Effector memory CD8-positive, alpha-beta T cell (primary cell): ENCODE measurements at regions not wholly inside any gene's neighbourhood (a gene's known extent, or its start where the extent isn't known, plus 50 kb on each side); places are given as distances from the start of the nearest gene placed in this dataset.

ENCODE experiments used
- ATAC-seq: fragments of 150-1000 bp; cut with Tn5 transposase; replicated peaks from 2 replicates; pipeline ENCODE4 v1.10.0; 2021; ENCODE audit warnings: mild to moderate bottlenecking, moderate library complexity
- DNase-seq, 3 experiments: peaks; one replicate each; pipeline ENCODE4 v3.0.0; 2021
- H3K27ac Mint-ChIP-seq, 2 donors: one replicate each; pipeline ENCODE4 v1.8.0; 2022; ENCODE audit warnings: mild to moderate bottlenecking in 2 of 2, mixed read lengths in 2 of 2, moderate library complexity in 2 of 2
- H3K27me3 Mint-ChIP-seq, 2 donors: one replicate each; pipeline ENCODE4 v1.8.0; 2022; ENCODE audit warnings: mixed read lengths in 2 of 2
- H3K36me3 Mint-ChIP-seq: one replicate; pipeline ENCODE4 v1.8.0; 2022; ENCODE audit warnings: mild to moderate bottlenecking, moderate library complexity, mixed read lengths; ENCODE audit not compliant: insufficient read depth
- H3K4me1 Mint-ChIP-seq, 2 donors: one replicate each; pipeline ENCODE4 v1.8.0; 2022; ENCODE audit warnings: low read depth in 2 of 2, mixed read lengths in 2 of 2
- H3K4me3 Mint-ChIP-seq, 2 donors: one replicate each; pipeline ENCODE4 v1.8.0; 2022; ENCODE audit warnings: mild to moderate bottlenecking in 2 of 2, mixed read lengths in 2 of 2, moderate library complexity in 2 of 2
- H3K9me3 Mint-ChIP-seq, 2 donors: one replicate each; pipeline ENCODE4 v1.8.0; 2022; ENCODE audit warnings: mixed read lengths in 2 of 2

DNA sequence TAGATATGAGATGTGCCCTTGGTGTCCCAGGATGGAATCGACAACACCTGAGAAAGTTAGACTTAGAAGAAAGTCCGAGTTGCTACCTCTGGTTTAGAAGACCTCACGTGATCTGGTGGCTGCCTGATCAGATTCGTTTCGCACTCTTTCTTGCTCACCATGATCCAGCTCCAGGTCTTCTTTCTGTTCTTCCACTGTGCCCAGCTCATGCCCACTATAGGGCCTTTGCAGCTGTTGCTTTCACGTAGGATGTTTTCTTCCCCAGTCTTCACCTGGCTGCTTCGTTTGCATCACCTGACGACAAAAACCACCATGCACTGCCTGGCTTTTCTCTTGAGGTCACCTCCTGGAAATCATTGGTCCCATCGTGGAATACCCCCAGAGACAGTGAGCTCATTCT, 311.1 kb downstream of the PRDM2 start:
- no peak overlapping the region for H3K27ac Mint-ChIP-seq
- H3K27me3 Mint-ChIP-seq = peaks cover 4 to 6% of the 10 kb centered on the region in 2 donors
- no peaks in the 10 kb centered on the region for H3K9me3 Mint-ChIP-seq
- DNase-seq (no peak), ATAC-seq (no peak)
- H3K4me1 Mint-ChIP-seq = no peaks in the 10 kb centered on the region
- H3K4me3 Mint-ChIP-seq = no peak overlapping the region
- peaks cover 3% of the 10 kb centered on the region for H3K36me3 Mint-ChIP-seq

DNA sequence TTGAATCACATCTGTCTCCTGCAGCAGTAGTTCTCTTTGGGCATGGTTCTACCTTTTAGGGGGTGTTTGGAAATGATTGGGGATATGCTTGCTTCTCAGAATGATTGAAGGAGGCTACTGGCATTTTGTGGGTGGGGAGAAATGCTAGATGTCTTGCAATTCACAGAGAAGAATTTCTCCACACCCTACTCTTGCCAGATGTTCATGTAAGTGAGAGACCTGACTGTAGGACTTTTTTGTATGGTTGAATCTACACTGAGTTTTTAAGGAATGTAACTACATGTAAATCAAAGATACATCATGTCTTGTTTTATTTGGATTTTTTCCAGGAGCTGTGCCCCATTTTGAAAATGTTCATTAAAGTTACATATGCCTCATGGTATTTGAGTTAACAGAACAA, 311.9 kb downstream of the PRDM2 start:
- ATAC-seq (no peak), DNase-seq (no peak)
- peaks cover 3% of the 10 kb centered on the region for H3K36me3 Mint-ChIP-seq

DNA sequence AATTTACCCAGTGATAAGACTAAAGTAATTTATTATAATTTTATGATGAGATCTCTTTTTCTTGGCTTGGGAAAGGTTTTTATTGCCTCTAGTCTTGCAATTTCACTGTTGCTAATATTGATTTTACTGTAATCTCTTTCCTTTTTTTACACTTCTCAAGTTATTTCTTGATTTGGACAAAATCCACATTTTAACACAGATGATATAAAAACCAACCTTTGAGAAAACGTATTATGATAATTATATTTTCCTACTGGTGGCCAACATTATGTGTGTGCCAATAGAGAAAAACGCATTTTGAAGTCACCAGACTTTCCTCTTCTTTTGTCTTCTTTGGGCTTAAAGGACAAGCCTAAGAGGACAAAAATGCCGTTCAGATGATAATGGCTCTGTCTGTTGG, 314.9 kb downstream of the PRDM2 start:
- no peak overlapping the region for H3K4me3 Mint-ChIP-seq
- no peak overlapping the region for H3K27ac Mint-ChIP-seq
- peaks cover 0 to 3% of the 10 kb centered on the region in 2 donors for H3K9me3 Mint-ChIP-seq
- no peaks in the 10 kb centered on the region for H3K4me1 Mint-ChIP-seq
- ATAC-seq (no peak), DNase-seq (no peak)
- H3K27me3 Mint-ChIP-seq = peaks cover 19 to 29% of the 10 kb centered on the region in 2 donors
- no peaks in the 10 kb centered on the region for H3K36me3 Mint-ChIP-seq

More for the DNA sequence above, 311.9 kb downstream of the PRDM2 start:
- H3K9me3 Mint-ChIP-seq = no peaks in the 10 kb centered on the region
- H3K27me3 Mint-ChIP-seq = peaks cover 6% of the 10 kb centered on the region in 2 donors
- H3K27ac Mint-ChIP-seq = no peak overlapping the region
- no peak overlapping the region for H3K4me3 Mint-ChIP-seq
- no peaks in the 10 kb centered on the region for H3K4me1 Mint-ChIP-seq

DNA sequence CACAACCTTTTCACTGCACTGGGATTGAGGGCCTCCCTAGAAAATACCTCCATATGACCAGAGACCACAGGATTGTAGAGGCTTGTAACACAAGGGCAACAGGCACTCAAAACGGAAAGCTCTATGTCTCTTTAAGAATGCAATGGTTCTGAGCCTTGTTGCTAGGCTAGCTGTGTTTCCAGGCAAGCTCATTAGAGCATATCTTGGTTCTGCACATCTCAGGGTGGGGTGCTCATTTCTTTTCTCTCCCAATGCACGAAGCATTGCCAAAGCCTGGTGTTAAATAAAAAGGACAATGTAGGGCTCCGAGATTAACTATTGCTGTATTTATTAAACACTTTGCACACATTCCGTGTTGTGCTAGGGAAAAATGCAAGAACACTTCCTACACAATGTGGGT, 315.9 kb downstream of the PRDM2 start:
- peaks cover 19 to 29% of the 10 kb centered on the region in 2 donors for H3K27me3 Mint-ChIP-seq
- no peak overlapping the region for H3K4me3 Mint-ChIP-seq
- no peak overlapping the region for H3K27ac Mint-ChIP-seq
- H3K36me3 Mint-ChIP-seq = no peaks in the 10 kb centered on the region
- H3K4me1 Mint-ChIP-seq = no peaks in the 10 kb centered on the region
- H3K9me3 Mint-ChIP-seq = peaks cover 0 to 3% of the 10 kb centered on the region in 2 donors
- ATAC-seq (no peak), DNase-seq (no peak)

DNA sequence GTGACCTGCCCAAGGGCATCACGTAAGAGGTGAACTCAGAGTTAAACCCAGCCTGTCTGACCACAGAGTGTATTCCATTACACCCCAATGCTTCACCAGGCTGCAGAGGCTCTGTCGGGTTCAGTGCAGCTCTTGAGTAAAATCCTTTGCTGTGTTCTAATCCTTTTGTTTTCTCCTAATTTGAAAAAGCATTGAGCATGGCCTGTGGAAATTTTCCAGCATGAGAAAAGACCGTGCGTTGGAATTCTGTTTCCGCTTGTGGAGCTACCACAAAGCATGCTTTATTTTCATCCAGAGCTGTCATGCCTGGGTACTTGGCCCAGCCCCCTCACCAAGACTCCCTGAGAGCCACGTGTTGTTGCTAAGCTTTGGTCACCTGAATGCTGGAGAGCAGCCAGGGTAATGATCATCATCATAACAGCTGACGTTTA, 317.6 kb downstream of the PRDM2 start:
- ATAC-seq (no peak), DNase-seq (no peak)
- H3K4me3 Mint-ChIP-seq = no peak overlapping the region
- peaks cover 19 to 29% of the 10 kb centered on the region in 2 donors for H3K27me3 Mint-ChIP-seq
- H3K4me1 Mint-ChIP-seq = no peaks in the 10 kb centered on the region
- H3K36me3 Mint-ChIP-seq = no peaks in the 10 kb centered on the region
- H3K9me3 Mint-ChIP-seq = peaks cover 0 to 3% of the 10 kb centered on the region in 2 donors
- H3K27ac Mint-ChIP-seq = no peak overlapping the region

DNA sequence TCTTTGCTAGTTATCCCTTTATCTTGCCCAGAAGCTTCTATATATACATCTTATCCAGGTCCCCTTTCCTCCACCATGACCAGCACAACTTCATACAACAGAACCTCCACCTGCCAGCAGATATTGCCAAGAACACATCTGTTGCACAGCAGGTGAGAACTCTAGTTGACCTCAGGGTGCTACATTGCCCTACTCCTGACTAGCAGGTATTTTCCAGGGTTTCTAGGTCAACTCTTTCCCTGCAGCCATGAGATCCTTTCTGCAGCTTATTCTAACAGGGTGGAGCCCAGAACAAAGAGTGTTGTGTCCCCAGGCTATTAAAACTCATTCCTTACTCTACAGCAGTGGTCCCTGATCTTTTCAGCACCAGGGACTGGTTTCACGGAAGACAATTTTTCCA, 319.5 kb downstream of the PRDM2 start:
- H3K4me3 Mint-ChIP-seq = no peak overlapping the region
- peaks cover 26 to 29% of the 10 kb centered on the region in 2 donors for H3K27me3 Mint-ChIP-seq
- DNase-seq (no peak), ATAC-seq (no peak)
- no peak overlapping the region for H3K27ac Mint-ChIP-seq
- H3K4me1 Mint-ChIP-seq = no peaks in the 10 kb centered on the region
- no peaks in the 10 kb centered on the region for H3K36me3 Mint-ChIP-seq
- H3K9me3 Mint-ChIP-seq = peaks cover 0 to 7% of the 10 kb centered on the region in 2 donors

DNA sequence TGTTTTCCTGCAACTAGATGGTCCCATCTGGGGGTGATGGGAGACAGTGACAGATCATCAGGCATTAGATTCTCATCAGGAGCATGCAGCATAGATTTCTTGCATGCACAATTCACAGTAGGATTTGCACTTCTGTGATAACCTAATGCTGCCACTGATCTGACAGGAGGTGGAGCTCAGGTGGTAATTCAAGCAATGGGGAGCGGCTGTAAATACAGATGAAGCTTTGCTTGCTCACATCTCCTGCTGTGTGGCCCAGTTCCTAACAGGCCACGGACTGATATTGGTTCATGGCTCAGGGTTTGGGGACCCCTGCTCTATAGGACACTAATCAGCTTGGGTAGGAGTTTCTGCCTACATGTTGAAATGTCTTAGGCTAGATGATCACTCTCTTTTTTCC, 320.0 kb downstream of the PRDM2 start:
- ATAC-seq = no peak
- Mint-ChIP-seq H3K27me3 (peaks cover 26 to 29% of the 10 kb centered on the region in 2 donors), H3K36me3 (no peaks in the 10 kb centered on the region), H3K27ac (no peak overlapping the region), H3K4me3 (no peak overlapping the region), H3K9me3 (peaks cover 0 to 7% of the 10 kb centered on the region in 2 donors), H3K4me1 (no peaks in the 10 kb centered on the region)
- no peak for DNase-seq

DNA sequence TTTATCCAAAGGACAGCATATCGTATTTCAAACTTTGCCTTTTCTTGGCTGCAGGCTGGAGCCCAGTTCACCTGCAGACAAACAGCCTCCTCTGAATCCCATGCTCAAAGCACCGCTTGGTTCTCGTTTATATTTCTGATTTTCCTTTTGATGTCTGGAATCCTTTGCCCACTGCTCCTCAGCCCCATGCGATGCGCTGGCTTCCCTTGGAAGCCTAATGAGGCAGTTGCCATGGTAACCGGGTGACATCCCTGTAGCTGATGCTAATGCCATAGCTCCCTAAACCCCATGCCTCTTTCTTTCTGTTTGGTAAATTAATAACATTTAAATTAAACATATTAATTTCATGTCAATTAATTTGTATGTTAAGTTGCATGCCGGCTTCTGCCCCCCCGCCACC, 327.1 kb downstream of the PRDM2 start:
- no peaks in the 10 kb centered on the region for H3K36me3 Mint-ChIP-seq
- no peaks in the 10 kb centered on the region for H3K4me1 Mint-ChIP-seq
- no peak for ATAC-seq
- H3K4me3 Mint-ChIP-seq = no peak overlapping the region
- peaks cover 7 to 8% of the 10 kb centered on the region in 2 donors for H3K9me3 Mint-ChIP-seq
- no peak for DNase-seq
- peaks cover 16 to 25% of the 10 kb centered on the region in 2 donors for H3K27me3 Mint-ChIP-seq
- H3K27ac Mint-ChIP-seq = no peak overlapping the region

DNA sequence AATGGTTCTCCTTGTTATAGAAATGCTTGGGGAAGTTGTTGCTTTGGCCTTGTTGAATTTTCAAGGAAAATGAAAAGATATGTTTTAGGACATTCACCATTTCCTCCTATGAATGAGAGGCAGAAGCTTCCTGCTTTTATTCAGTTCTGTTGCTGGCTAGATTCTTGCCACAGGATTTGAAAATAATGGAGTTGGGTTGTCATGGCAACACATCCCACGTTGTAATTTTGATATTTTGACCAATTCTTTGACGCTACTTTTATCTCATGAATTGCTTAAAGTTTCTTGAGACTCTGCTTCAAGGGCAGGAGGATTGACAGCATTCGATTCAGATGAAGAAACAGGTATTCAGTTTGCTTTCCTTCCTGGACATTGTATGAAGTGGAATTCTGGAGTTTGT, 331.5 kb downstream of the PRDM2 start:
- Mint-ChIP-seq H3K36me3 (no peaks in the 10 kb centered on the region), H3K4me3 (no peak overlapping the region), H3K9me3 (peaks cover 3 to 7% of the 10 kb centered on the region in 2 donors), H3K27me3 (peaks cover 33 to 45% of the 10 kb centered on the region in 2 donors), H3K4me1 (no peaks in the 10 kb centered on the region), H3K27ac (no peak overlapping the region)
- ATAC-seq (no peak), DNase-seq (no peak)

DNA sequence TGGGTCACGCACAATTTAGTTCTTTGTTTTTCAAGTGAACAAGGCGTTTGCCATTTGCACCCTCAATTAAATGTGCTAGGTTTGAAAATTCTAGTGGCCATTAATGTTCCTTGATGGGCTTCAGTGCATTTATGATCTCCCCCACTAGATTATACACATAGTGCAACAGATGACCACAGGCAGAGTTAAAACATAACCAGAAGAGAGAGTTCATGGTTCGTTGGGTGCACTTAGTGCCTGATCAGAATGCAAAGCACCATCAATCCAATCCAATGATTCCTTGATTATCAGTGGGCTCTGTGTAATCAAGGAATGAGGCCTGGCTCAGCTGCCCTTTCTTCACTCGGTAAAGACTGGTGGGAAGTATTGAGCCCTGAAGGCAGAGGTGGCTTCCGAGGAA, 334.5 kb downstream of the PRDM2 start:
- Mint-ChIP-seq H3K27ac (no peak overlapping the region), H3K27me3 (peaks cover 40 to 50% of the 10 kb centered on the region in 2 donors), H3K36me3 (no peaks in the 10 kb centered on the region), H3K4me1 (no peaks in the 10 kb centered on the region), H3K4me3 (no peak overlapping the region), H3K9me3 (no peaks in the 10 kb centered on the region)
- ATAC-seq = no peak
- DNase-seq = no peak

DNA sequence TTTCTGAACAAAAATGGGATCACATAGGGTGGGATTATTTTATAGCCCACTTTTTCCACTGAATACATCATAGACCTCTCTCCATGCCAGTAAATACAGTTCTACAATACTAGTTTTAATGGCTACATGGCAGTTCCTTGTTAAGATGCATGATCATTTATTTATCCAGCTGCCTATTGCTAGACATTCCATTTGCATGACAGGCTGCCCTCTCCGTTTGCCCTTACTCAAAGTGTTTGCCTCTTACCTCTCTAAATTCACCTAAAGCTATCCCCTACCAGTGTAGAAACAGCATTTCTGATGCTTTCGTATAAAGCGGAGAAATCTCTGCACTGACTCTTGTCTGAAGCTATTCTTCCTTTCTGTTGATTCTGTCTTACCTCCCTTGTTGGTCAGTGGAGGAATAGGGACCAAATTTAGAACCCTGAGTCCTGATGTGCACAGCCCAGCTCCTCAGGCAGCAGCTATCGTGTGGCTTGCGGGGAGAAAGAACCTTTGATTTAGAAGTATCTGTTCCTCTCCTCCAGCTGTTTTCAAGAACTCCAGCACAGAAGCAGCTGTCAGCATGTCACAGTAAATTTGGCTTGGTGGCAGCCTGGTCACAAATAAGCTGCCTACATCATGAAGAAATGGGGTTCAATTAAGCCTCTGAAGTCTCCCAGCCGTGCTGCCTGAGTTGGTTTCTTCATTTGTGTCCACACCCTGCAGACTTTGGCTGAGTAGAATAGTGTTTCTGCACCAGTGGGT, 337.3 kb downstream of the PRDM2 start:
- DNase-seq = no peak
- no peak overlapping the region for H3K4me3 Mint-ChIP-seq
- no peaks in the 10 kb centered on the region for H3K4me1 Mint-ChIP-seq
- no peak overlapping the region for H3K27ac Mint-ChIP-seq
- ATAC-seq = no peak
- peaks cover 2 to 15% of the 10 kb centered on the region in 2 donors for H3K9me3 Mint-ChIP-seq
- no peaks in the 10 kb centered on the region for H3K36me3 Mint-ChIP-seq
- peaks cover 36 to 42% of the 10 kb centered on the region in 2 donors for H3K27me3 Mint-ChIP-seq

DNA sequence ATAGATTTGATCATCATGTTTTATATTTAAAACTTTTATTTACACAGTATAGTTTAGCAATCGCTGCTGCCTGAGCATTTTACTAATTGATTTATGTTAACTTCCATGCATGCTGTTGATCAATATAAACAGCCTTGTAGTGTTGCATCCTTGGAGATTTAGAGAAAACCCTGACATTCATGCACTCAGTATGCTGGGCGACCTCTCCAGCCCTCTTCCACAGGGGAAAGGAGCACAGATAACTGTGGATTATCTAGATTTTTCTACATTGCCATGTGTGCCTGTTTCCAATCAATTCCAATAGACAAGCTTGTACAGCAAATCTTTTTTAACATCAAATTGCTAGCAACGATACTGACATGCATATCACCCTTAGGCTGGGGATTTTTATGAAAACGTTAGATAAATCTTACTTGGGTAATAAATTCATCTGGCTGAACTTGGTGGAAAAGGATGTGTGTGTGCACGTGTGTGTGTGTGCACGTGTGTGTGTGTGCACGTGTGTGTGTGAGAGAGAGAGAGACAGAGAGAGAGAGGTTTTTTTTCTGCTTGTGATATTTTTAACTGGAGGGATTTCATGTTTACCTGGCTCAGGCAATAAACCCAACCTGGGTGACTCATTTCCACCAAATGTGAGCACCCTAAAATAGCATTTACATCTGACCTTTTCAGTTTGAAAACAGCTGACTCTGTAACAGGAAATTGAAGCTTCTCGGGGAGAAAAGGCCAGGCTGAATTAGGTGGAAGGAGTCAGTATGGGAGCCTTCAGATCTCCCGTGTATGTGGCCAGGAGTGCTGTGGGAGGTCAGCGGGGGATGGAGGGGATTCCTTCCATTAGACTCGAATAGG, 339.8 kb downstream of the PRDM2 start:
- no peak for ATAC-seq
- no peak for DNase-seq
- no peak overlapping the region for H3K4me3 Mint-ChIP-seq
- H3K27me3 Mint-ChIP-seq = peaks cover 26 to 27% of the 10 kb centered on the region in 2 donors
- no peaks in the 10 kb centered on the region for H3K36me3 Mint-ChIP-seq
- peaks cover 4 to 30% of the 10 kb centered on the region in 2 donors for H3K9me3 Mint-ChIP-seq
- no peak overlapping the region for H3K27ac Mint-ChIP-seq
- H3K4me1 Mint-ChIP-seq = no peaks in the 10 kb centered on the region

DNA sequence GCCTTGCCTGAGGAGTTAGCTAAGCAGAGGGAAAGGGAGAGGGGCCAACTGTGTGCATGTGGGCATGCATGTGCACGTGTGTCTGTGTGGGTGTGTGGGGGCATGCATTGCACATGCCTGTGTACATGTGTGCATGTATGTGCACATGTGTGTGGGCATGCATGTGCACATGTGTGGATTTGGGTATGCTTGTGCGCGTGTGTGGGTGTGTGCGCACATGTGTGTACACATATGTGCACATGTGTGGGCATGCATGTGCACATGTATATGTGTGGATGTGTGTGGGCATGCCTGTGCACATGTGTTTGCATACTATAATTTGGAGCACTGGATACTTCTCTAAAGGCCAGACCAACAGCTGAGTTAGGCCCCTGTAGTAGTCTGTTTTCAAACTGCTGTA, 350.0 kb downstream of the PRDM2 start:
- no peak for DNase-seq
- peaks cover 26 to 31% of the 10 kb centered on the region in 2 donors for H3K27me3 Mint-ChIP-seq
- no peak for ATAC-seq
- no peaks in the 10 kb centered on the region for H3K36me3 Mint-ChIP-seq
- H3K4me1 Mint-ChIP-seq = no peaks in the 10 kb centered on the region
- peaks cover 2 to 7% of the 10 kb centered on the region in 2 donors for H3K9me3 Mint-ChIP-seq
- H3K27ac Mint-ChIP-seq = no peak overlapping the region
- no peak overlapping the region for H3K4me3 Mint-ChIP-seq
